ENCODE measurements at regions not wholly inside any gene's neighbourhood (a gene's known extent, or its start where the extent isn't known, plus 50 kb on each side); places are given as distances from the start of the nearest gene placed in this dataset.

DNA sequence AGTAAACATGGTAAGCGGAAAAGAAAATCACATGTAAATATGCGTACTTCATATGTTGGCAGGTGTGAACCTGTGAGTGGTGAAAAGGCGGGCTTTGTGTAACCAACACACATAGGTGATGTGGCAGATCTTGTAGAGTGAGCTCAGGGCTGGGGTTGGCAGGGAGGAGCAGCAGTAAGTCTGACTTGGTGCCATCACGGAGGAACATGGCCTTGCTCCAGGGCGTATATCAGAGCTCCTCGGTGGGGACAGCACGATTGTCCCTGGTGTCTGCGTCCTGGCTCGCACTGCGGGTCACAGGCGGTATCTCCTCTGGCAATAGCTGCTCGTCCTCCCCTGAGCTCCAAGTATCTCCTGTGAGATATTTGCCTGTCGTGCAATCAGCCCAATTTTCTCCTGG lies 733.6 kb downstream of the TRIML1 start:
- Histone ChIP-seq H3K4me3 (no peak overlapping the region), H3K27ac (no peak overlapping the region), H3K4me1 (no peaks in the 10 kb centered on the region), H3K36me3 (no peaks in the 10 kb centered on the region), H3K9me3 (no peaks in the 10 kb centered on the region), H3K27me3 (no peaks in the 10 kb centered on the region)
- TF ChIP-seq, protein P1, sequence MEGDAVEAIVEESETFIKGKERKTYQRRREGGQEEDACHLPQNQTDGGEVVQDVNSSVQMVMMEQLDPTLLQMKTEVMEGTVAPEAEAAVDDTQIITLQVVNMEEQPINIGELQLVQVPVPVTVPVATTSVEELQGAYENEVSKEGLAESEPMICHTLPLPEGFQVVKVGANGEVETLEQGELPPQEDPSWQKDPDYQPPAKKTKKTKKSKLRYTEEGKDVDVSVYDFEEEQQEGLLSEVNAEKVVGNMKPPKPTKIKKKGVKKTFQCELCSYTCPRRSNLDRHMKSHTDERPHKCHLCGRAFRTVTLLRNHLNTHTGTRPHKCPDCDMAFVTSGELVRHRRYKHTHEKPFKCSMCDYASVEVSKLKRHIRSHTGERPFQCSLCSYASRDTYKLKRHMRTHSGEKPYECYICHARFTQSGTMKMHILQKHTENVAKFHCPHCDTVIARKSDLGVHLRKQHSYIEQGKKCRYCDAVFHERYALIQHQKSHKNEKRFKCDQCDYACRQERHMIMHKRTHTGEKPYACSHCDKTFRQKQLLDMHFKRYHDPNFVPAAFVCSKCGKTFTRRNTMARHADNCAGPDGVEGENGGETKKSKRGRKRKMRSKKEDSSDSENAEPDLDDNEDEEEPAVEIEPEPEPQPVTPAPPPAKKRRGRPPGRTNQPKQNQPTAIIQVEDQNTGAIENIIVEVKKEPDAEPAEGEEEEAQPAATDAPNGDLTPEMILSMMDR (IDR thresholded peaks at IDR 0.05), result no peak
- no peak for TF ChIP-seq POLR2A (IDR thresholded peaks at IDR 0.05)
- intact Hi-C loops (cut with DNase I; ENCODE audit: low total_unique reads), result no loop called here
- DNase-seq, result no peak

DNA sequence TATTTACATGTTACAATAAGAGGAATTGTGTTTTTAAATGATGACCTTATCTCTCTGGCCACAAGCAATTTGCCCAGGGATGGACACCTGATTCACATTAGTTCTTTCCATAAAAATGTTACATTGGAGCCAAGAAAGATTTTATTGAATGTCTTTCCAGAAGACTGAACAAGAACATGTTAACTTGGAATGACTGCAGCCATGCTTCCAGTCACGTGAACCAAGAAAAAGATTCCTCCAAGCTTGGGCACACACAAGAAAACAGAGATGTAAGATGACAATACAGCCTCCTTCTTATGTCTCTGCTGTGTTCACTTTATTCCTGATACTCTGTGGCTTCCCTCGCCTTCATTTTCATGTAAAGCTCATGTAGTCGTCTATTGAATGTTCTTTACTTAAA lies 737.6 kb downstream of the TRIML1 start:
- no peaks in the 10 kb centered on the region for H3K4me1 ChIP-seq
- TF ChIP-seq POLR2A (IDR thresholded peaks at IDR 0.05), result no peak
- TF ChIP-seq, protein P1 (IDR thresholded peaks at IDR 0.05), result no peak
- H3K4me3 ChIP-seq, result no peak overlapping the region
- DNase-seq, result no peak
- H3K9me3 ChIP-seq, result no peaks in the 10 kb centered on the region
- H3K27me3 ChIP-seq, result no peaks in the 10 kb centered on the region
- H3K36me3 ChIP-seq, result no peaks in the 10 kb centered on the region
- H3K27ac ChIP-seq, result no peak overlapping the region
- intact Hi-C loops (cut with DNase I; ENCODE audit: low total_unique reads), result no loop called here

DNA sequence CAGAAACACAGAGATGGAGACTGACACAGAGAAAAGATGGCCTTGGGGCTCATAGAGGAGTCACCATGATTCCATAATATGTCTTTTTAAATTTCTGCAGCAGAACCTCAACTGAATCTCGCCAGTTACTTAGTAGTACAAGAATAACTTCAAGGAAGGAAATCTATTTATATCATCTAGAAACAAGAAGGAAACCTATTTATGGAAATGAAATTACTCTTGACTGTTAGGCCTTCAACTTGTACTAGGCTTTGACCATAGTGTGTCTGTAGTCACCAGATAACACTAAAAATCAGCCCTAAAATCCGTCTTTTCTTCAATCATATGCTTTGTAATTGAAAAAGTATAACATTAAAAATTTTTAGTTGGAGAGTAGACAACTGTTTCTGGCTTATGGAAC lies 740.4 kb downstream of the TRIML1 start:
- TF ChIP-seq POLR2A (IDR thresholded peaks at IDR 0.05), result no peak
- TF ChIP-seq, protein P1 (IDR thresholded peaks at IDR 0.05), result no peak
- Histone ChIP-seq H3K4me3 (no peak overlapping the region), H3K4me1 (no peaks in the 10 kb centered on the region), H3K36me3 (no peaks in the 10 kb centered on the region), H3K27ac (no peak overlapping the region), H3K9me3 (no peaks in the 10 kb centered on the region), H3K27me3 (no peaks in the 10 kb centered on the region)
- DNase-seq, result no peak
- intact Hi-C loops (cut with DNase I; ENCODE audit: low total_unique reads), result no loop called here

DNA sequence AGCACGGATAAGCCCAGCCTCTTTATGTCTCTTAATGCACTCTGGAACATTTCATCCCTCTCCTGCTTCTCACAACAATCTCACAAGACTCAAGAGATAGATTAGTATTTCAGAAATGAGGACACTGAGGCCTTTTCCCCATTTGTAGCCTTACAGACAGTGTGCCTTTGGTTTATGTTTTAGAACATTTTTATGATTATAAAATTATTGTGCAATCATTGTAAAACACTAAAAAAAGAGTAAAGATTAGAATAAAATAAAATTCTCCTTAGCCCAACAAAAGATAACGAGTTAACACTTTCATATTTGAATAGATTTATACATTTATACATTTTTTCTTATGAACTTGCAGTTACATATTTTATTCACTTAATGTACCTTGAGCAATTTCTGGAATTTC lies 748.7 kb downstream of the TRIML1 start:
- Histone ChIP-seq H3K36me3 (no peaks in the 10 kb centered on the region), H3K9me3 (no peaks in the 10 kb centered on the region), H3K27ac (no peak overlapping the region), H3K27me3 (no peaks in the 10 kb centered on the region), H3K4me3 (no peak overlapping the region), H3K4me1 (no peaks in the 10 kb centered on the region)
- DNase-seq, result no peak
- no peak for TF ChIP-seq POLR2A (IDR thresholded peaks at IDR 0.05)
- TF ChIP-seq, protein P1 (IDR thresholded peaks at IDR 0.05), result no peak
- intact Hi-C loops (cut with DNase I; ENCODE audit: low total_unique reads), result no loop called here

DNA sequence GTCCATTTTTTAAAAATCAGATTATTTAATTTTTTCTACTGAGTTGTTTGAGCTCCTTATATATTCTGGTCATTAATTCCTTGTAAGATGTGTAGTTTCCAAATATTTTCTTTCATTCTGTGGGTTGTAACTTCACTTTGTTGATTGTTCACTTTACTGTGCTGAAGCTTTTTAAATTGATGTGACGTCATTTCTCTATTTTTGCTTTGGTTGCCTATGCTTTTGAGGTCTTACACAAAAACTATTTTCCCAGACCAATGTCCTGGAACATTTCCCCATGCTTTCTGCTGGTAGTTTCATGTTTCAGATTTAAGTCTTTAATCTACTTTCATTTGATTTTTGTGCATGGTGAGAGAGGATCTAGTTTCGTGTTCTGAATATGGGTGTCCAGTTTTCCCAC lies 753.6 kb downstream of the TRIML1 start:
- DNase-seq, result no peak
- Histone ChIP-seq H3K4me1 (no peaks in the 10 kb centered on the region), H3K4me3 (no peak overlapping the region), H3K9me3 (no peaks in the 10 kb centered on the region), H3K27ac (no peak overlapping the region), H3K27me3 (no peaks in the 10 kb centered on the region), H3K36me3 (no peaks in the 10 kb centered on the region)
- intact Hi-C loops (cut with DNase I; ENCODE audit: low total_unique reads), result no loop called here
- TF ChIP-seq POLR2A (IDR thresholded peaks at IDR 0.05), result no peak
- TF ChIP-seq, protein P1 (IDR thresholded peaks at IDR 0.05), result no peak
